ENCODE measurements at regions not wholly inside any gene's neighbourhood (a gene's known extent, or its start where the extent isn't known, plus 50 kb on each side); places are given as distances from the start of the nearest gene placed in this dataset.

DNA sequence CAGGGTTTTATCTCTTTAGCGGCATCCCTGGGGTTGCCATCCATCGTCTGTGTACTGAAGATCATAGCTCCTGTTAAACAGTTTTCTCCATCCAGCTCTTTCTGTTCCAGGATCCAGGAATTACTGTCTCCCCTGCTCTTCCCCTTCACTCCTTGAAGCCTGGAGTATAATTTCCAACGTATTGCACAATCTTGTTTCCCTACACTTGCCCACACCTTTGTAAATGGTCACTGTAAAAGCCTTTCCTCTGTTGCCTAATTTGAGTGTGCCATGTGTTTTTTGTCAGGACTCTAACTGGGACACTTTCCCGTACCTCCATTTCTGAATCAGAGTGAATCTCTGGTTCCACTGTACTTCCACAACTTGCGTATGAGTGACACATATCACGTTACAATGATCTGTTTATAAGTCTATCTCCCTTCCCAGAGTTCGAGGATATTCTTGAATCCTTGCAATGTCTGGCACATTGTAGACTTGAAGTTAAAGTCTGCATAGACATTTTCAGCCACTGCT, 199.6 kb upstream of the SNX7 start:
- Histone ChIP-seq H2AFZ (ENCODE audit: low read depth) (no peak overlapping the region), H3K36me3 (ENCODE audit: insufficient read depth) (no peaks in the 10 kb centered on the region), H3K4me1 (ENCODE audit: low read depth, poor library complexity, severe bottlenecking) (no peaks in the 10 kb centered on the region), H4K20me1 (ENCODE audit: insufficient read depth) (no peaks in the 10 kb centered on the region), H3K27me3 (ENCODE audit: insufficient read depth, low read depth) (no peaks in the 10 kb centered on the region), H3K4me2 (no peak overlapping the region), H3K79me2 (ENCODE audit: insufficient read depth, low read depth) (no peaks in the 10 kb centered on the region), H3K9ac (no peak overlapping the region), H3K27ac (no peak overlapping the region), H3K4me3 (IDR thresholded peaks at IDR 0.05; ENCODE audit: insufficient read depth, low read depth, low read length) (no peak overlapping the region)
- TF ChIP-seq CTCF (conservative IDR thresholded peaks at IDR 0.05; ENCODE audit: low read depth, low read length): no peak

DNA sequence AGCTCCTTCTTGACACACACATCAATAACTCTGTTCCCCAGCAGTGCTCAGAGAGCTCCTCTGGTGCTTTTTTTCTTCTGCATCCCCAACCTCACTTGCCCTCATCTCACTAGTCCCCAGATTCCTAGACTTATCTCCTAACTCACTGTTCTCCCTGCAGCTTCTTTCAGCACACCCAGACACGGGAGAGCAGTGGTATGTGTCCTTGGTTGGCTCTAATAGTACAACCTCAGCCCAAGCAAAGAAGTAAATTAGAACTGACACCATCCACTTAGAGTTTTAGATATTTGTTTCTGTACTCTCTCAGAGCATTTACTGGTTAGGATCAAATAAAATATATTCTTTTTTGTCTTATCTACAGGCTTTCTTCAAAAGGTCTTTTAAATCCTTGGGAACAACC, 201.4 kb upstream of the SNX7 start:
- H3K4me2 ChIP-seq: no peak overlapping the region
- no peaks in the 10 kb centered on the region for H3K36me3 ChIP-seq (ENCODE audit: insufficient read depth)
- H4K20me1 ChIP-seq (ENCODE audit: insufficient read depth): no peaks in the 10 kb centered on the region
- H2AFZ ChIP-seq (ENCODE audit: low read depth): no peak overlapping the region
- H3K27me3 ChIP-seq (ENCODE audit: insufficient read depth, low read depth): no peaks in the 10 kb centered on the region
- H3K4me3 ChIP-seq (IDR thresholded peaks at IDR 0.05; ENCODE audit: insufficient read depth, low read depth, low read length): no peak overlapping the region
- TF ChIP-seq CTCF (conservative IDR thresholded peaks at IDR 0.05; ENCODE audit: low read depth, low read length): no peak
- H3K79me2 ChIP-seq (ENCODE audit: insufficient read depth, low read depth): no peaks in the 10 kb centered on the region
- no peak overlapping the region for H3K27ac ChIP-seq
- no peaks in the 10 kb centered on the region for H3K4me1 ChIP-seq (ENCODE audit: low read depth, poor library complexity, severe bottlenecking)
- H3K9ac ChIP-seq: no peak overlapping the region

- Histone ChIP-seq H3K27ac (no peak overlapping the region), H3K9ac (no peak overlapping the region), H3K79me2 (ENCODE audit: insufficient read depth, low read depth) (no peaks in the 10 kb centered on the region), H2AFZ (ENCODE audit: low read depth) (no peak overlapping the region), H4K20me1 (ENCODE audit: insufficient read depth) (no peaks in the 10 kb centered on the region), H3K36me3 (ENCODE audit: insufficient read depth) (no peaks in the 10 kb centered on the region), H3K4me3 (IDR thresholded peaks at IDR 0.05; ENCODE audit: insufficient read depth, low read depth, low read length) (no peak overlapping the region), H3K4me1 (ENCODE audit: low read depth, poor library complexity, severe bottlenecking) (no peaks in the 10 kb centered on the region), H3K4me2 (no peak overlapping the region), H3K27me3 (ENCODE audit: insufficient read depth, low read depth) (no peaks in the 10 kb centered on the region)
- no peak for TF ChIP-seq CTCF (conservative IDR thresholded peaks at IDR 0.05; ENCODE audit: low read depth, low read length)
Observed at GRCh38 chr1:98459486-98459870, 202.0 kb upstream of the SNX7 start.

DNA sequence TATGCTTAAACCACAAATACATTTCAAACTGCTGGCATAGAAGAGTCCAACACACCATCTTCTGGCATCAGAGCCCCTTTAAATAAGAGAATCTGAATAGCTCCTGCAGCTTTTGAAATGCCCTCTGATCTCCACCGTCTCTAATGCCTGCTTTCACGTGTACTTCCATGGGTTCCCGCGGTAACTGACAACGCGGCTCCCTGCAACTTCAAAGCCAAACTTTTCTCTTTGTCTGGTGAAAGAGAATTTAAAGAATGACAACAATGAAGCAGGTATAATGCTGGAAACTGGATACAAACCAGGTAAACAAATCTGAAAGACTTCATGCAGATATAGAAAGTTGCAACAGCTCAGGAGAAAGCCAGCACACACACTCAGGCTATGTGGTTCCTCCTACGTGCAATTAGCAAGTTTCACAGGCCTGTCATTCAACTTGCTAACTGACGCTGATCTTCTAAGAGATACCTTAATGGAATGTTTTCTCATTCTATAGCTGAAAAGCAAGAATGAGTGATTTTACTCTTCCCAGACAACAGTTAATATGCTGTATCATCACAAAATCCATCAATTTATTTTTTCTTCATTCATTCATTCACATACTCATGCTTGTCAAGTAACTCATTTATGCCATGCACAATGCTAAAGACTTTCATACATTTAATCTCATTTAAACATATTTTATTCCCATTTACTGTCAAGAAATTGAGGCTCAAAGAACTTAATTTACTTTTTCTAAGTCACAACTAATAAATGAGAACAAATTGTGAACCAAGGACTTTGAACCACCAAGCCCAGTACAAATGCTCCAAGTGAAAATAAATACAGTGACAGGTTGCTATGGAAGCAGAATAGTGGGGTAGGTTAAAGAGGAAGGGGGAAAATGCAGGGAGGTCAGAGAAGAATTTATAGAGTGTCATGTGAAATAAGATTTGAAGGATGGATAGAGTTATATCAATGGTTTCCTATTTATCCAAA, 202.7 kb upstream of the SNX7 start:
- Histone ChIP-seq H3K4me3 (IDR thresholded peaks at IDR 0.05; ENCODE audit: insufficient read depth, low read depth, low read length) (no peak overlapping the region), H3K27me3 (ENCODE audit: insufficient read depth, low read depth) (no peaks in the 10 kb centered on the region), H3K4me1 (ENCODE audit: low read depth, poor library complexity, severe bottlenecking) (no peaks in the 10 kb centered on the region), H3K4me2 (no peak overlapping the region), H2AFZ (ENCODE audit: low read depth) (no peak overlapping the region), H4K20me1 (ENCODE audit: insufficient read depth) (no peaks in the 10 kb centered on the region), H3K36me3 (ENCODE audit: insufficient read depth) (no peaks in the 10 kb centered on the region), H3K9ac (no peak overlapping the region), H3K27ac (no peak overlapping the region), H3K79me2 (ENCODE audit: insufficient read depth, low read depth) (no peaks in the 10 kb centered on the region)
- no peak for TF ChIP-seq CTCF (conservative IDR thresholded peaks at IDR 0.05; ENCODE audit: low read depth, low read length)

Data from KMS-11 (cell line).